OCI-LY1 (cell line): ENCODE measurements at regions not wholly inside any gene's neighbourhood (a gene's known extent, or its start where the extent isn't known, plus 50 kb on each side); places are given as distances from the start of the nearest gene placed in this dataset.

Experiments
- H2AFZ ChIP-seq: fragments of 200-600 bp; sonication (generic), shearing (Covaris generic); 2 replicates; pipeline ENCODE4 v1.6.0; 2014; ENCODE audit warnings: antibody characterized with exemption, mild to moderate bottlenecking, low read length
- H3F3A ChIP-seq: fragments of 200-600 bp; sonication (generic), shearing (Covaris generic); 2 replicates; pipeline ENCODE4 v1.6.0; 2014; ENCODE audit warnings: mild to moderate bottlenecking, antibody characterized with exemption, low read length, moderate library complexity; ENCODE audit not compliant: insufficient read depth
- H3K27ac ChIP-seq: fragments of 200-600 bp; sonication (generic); 2 replicates; pipeline ENCODE4 v1.5.1; 2014; ENCODE audit warnings: low read length, mixed run types, mild to moderate bottlenecking, low read depth; ENCODE audit not compliant: poor library complexity, severe bottlenecking
- H3K27me3 ChIP-seq: fragments of 200-600 bp; sonication (generic); 2 replicates; pipeline ENCODE4 v1.6.0; 2014; ENCODE audit warnings: antibody characterized with exemption, mild to moderate bottlenecking, low read length, moderate library complexity; ENCODE audit not compliant: insufficient read depth
- H3K36me3 ChIP-seq: fragments of 200-600 bp; sonication (generic); 2 replicates; pipeline ENCODE4 v1.6.1; 2014; ENCODE audit warnings: mild to moderate bottlenecking, antibody characterized with exemption, low read length, moderate library complexity, mixed read lengths; ENCODE audit not compliant: insufficient read depth
- H3K4me1 ChIP-seq: fragments of 200-600 bp; sonication (generic); 2 replicates; pipeline ENCODE4 v1.5.1; 2014; ENCODE audit warnings: mild to moderate bottlenecking, low read length, moderate library complexity; ENCODE audit not compliant: insufficient read depth, severe bottlenecking
- H3K4me2 ChIP-seq: fragments of 200-600 bp; sonication (generic), shearing (Covaris generic); 2 replicates; pipeline ENCODE4 v1.6.1; 2014; ENCODE audit warnings: low read length
- H3K4me3 ChIP-seq: fragments of 200-600 bp; sonication (generic); 2 replicates; pipeline ENCODE4 v1.5.1; 2014; ENCODE audit warnings: low read length, low read depth, mild to moderate bottlenecking, mixed read lengths; ENCODE audit not compliant: poor library complexity, severe bottlenecking
- H3K79me2 ChIP-seq: fragments of 200-600 bp; shearing (Covaris generic); 2 replicates; pipeline ENCODE4 v1.6.1; 2016; ENCODE audit warnings: mixed run types, low read length, mixed read lengths; ENCODE audit not compliant: insufficient read depth
- H3K9ac ChIP-seq: fragments of 200-600 bp; sonication (generic), shearing (Covaris generic); 2 replicates; pipeline ENCODE4 v1.6.1; 2014; ENCODE audit warnings: mild to moderate bottlenecking, low read length, mixed read lengths
- H3K9me2 ChIP-seq: fragments of 200-600 bp; sonication (generic), shearing (Covaris generic); 2 replicates; pipeline ENCODE4 v1.6.1; 2014; ENCODE audit warnings: low read depth, mild to moderate bottlenecking, low read length, mixed read lengths
- H3K9me3 ChIP-seq: fragments of 200-600 bp; shearing (Covaris generic); 2 replicates; pipeline ENCODE4 v1.6.1; 2014; ENCODE audit warnings: low read length, mixed read lengths
- H4K20me1 ChIP-seq: fragments of 200-600 bp; sonication (generic), shearing (Covaris generic); 2 replicates; pipeline ENCODE4 v1.6.0; 2016; ENCODE audit warnings: mild to moderate bottlenecking, low read length; ENCODE audit not compliant: insufficient read depth
- EZH2 ChIP-seq: fragments of 200-600 bp; sonication (generic), shearing (Covaris generic); IDR thresholded peaks from 2 replicates; pipeline ENCODE4 v1.8.0; 2017; ENCODE audit warnings: borderline replicate concordance, mixed run types, mild to moderate bottlenecking, antibody characterized with exemption, low read length, moderate library complexity, mixed read lengths
- TF ChIP-seq, protein P1 (sequence below): fragments of 200-600 bp; sonication (generic), shearing (Covaris generic); IDR thresholded peaks from 2 replicates; pipeline ENCODE4 v1.5.1; 2017; ENCODE audit warnings: mild to moderate bottlenecking, antibody characterized with exemption, low read length, moderate library complexity, mixed read lengths

DNA sequence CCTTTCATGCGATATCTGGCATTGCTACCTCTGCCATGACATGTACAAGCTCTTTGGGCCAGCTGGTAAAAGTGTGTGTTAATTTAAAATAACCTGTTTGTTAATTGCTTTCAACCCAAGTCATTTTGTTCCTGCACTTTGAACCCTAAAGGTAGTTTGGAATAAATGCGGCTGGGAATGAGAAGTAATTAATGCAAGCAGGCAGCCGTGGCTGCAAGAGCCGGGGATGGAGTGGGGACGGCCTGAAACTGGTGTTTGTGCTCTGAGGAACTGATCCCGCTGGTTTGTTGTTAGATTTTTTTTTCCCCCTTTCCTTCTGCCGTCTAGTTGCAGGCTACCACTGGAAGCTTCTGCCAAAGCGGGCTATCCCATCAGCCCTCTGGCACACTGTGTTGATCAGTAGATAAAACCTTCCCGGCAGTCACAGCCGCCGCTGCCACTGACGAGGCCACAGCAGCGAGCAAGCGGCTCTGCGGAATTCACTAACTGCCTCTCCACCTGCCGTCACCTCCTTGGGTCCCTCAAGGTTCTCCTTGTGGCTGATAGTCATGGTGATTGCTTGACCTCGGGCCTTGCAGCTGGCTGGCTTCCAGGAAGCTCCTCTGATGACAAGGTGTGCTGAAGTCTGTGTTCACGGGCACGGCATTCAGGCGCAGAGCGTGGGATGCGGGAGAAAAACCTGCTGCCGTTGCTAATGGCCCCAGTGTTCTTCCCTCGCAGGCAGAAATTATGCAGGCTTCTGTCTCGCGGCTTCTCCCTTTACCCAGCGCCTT lies 315.9 kb downstream of the TFAP2A start:
- H3K9me3 ChIP-seq = no peaks in the 10 kb centered on the region
- H3F3A ChIP-seq = no peaks in the 10 kb centered on the region
- TF ChIP-seq, protein P1, sequence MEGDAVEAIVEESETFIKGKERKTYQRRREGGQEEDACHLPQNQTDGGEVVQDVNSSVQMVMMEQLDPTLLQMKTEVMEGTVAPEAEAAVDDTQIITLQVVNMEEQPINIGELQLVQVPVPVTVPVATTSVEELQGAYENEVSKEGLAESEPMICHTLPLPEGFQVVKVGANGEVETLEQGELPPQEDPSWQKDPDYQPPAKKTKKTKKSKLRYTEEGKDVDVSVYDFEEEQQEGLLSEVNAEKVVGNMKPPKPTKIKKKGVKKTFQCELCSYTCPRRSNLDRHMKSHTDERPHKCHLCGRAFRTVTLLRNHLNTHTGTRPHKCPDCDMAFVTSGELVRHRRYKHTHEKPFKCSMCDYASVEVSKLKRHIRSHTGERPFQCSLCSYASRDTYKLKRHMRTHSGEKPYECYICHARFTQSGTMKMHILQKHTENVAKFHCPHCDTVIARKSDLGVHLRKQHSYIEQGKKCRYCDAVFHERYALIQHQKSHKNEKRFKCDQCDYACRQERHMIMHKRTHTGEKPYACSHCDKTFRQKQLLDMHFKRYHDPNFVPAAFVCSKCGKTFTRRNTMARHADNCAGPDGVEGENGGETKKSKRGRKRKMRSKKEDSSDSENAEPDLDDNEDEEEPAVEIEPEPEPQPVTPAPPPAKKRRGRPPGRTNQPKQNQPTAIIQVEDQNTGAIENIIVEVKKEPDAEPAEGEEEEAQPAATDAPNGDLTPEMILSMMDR = no peak
- no peak for TF ChIP-seq EZH2
- no peak overlapping the region for H3K4me2 ChIP-seq
- no peaks in the 10 kb centered on the region for H3K79me2 ChIP-seq
- H3K27ac ChIP-seq = no peak overlapping the region
- no peak overlapping the region for H3K4me3 ChIP-seq
- no peak overlapping the region for H2AFZ ChIP-seq
- H3K36me3 ChIP-seq = no peaks in the 10 kb centered on the region
- H4K20me1 ChIP-seq = no peaks in the 10 kb centered on the region
- H3K4me1 ChIP-seq = no peaks in the 10 kb centered on the region
- H3K9ac ChIP-seq = no peak overlapping the region
- H3K27me3 ChIP-seq = no peaks in the 10 kb centered on the region
- H3K9me2 ChIP-seq = no peaks in the 10 kb centered on the region

DNA sequence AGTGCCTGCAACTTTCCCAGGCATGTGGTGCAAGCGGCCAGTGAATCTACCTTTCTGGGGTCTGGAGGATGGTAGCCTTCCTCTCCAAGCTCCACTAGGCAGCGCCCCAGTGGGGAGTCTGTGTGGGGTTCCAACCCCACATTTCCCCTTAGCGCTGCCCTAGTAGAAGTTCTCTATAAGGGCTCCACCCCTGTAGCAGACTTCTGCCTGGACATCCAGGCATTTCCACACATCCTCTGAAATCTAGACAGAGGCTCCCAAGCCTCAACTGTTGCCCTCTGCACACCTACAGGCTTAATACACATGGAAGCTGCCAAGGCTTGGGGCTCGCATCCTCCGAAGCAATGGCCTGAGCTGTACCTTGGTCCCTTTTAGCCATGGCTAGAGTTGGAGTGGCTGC lies 321.6 kb downstream of the TFAP2A start:
- Histone ChIP-seq H3K4me2 (no peak overlapping the region), H3K27me3 (no peaks in the 10 kb centered on the region), H3K79me2 (no peaks in the 10 kb centered on the region), H2AFZ (no peak overlapping the region), H3K9me2 (no peaks in the 10 kb centered on the region), H3K9ac (no peak overlapping the region), H4K20me1 (no peaks in the 10 kb centered on the region), H3K36me3 (no peaks in the 10 kb centered on the region), H3K4me3 (no peak overlapping the region), H3K27ac (no peak overlapping the region), H3F3A (no peaks in the 10 kb centered on the region), H3K9me3 (no peaks in the 10 kb centered on the region), H3K4me1 (no peaks in the 10 kb centered on the region)
- TF ChIP-seq, protein P1 = no peak
- no peak for TF ChIP-seq EZH2

DNA sequence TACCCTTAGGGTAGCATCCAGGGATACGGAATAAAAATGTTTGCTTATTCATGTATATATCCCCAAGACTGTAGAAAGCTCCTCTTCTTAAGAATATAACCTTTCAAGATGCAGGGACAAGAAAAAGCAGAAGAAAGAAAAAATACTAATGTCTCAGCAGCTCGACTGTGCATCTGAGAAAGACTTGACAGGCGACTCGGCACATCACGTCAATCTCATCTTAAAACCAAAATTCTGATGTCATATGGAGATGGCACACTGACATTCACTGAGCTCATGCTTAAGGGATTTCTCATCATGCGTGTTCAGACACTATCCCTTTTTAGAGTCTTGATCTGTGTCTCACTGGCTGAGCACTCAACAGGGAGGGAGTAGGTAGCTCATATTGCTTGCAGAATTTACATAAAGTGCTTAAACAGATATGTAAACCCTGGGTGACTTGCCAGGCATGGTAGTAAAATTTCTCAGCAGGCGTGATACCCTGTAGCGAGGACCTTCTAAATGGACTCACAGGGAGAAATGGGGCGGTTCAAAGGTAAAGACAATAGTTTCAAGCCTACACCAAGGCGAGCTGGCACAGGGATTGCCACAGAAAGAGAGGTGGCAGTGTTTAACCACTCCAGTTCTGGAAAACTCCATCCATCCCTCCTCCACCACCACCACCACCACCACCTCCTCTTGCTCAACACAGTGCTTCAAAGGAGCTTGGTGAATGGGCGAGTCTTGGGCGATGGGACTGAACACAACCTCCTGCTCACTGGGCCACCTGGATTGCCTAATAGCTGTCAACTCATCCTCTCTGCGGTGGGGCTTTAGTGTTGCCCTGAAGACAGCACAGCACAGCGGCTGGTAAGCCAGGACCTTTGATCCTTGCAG lies 330.5 kb downstream of the TFAP2A start:
- Histone ChIP-seq H3K4me2 (no peak overlapping the region), H3K4me1 (no peaks in the 10 kb centered on the region), H4K20me1 (no peaks in the 10 kb centered on the region), H3K79me2 (no peaks in the 10 kb centered on the region), H2AFZ (no peak overlapping the region), H3K27ac (no peak overlapping the region), H3F3A (no peaks in the 10 kb centered on the region), H3K27me3 (no peaks in the 10 kb centered on the region), H3K9ac (no peak overlapping the region), H3K4me3 (no peak overlapping the region), H3K36me3 (no peaks in the 10 kb centered on the region), H3K9me2 (no peaks in the 10 kb centered on the region), H3K9me3 (no peaks in the 10 kb centered on the region)
- TF ChIP-seq EZH2 = no peak
- TF ChIP-seq, protein P1 = no peak
